MCF 10A (cell line): ENCODE measurements at regions not wholly inside any gene's neighbourhood (a gene's known extent, or its start where the extent isn't known, plus 50 kb on each side); places are given as distances from the start of the nearest gene placed in this dataset.
"Not testable (repeated sequence)": the region's sequence is repeated elsewhere in the genome, so short reads cannot be mapped to it uniquely, and the experiment has no call there.

Experiments used
- BruUV-seq: library from RNA; stranded (reverse); fragments of 400-500 nt; replicated peaks from 2 replicates; lab custom pipeline; 2021; lab: Mats Ljungman, UMichigan
- CTCF ChIA-PET: fragments of 300-600 bp; sonication (Branson Sonifier 250); formaldehyde crosslinking; extraction: SDS; loops from one replicate; lab custom pipeline; 2021; ENCODE audit warnings: antibody characterized with exemption, inconsistent platforms; lab: Yijun Ruan, JAX
- POLR2A ChIA-PET: fragments of 300-600, 350-650 bp; sonication (Branson Sonifier 250); formaldehyde crosslinking; extraction: SDS; loops from one replicate; lab custom pipeline; 2020; ENCODE audit warnings: antibody characterized with exemption, inconsistent platforms; lab: Yijun Ruan, JAX
- DNase-seq: peaks from one replicate; pipeline ENCODE4 v3.0.0-alpha.2; 2018; ENCODE audit not compliant: unreplicated experiment
- H3K27ac Mint-ChIP-seq: one replicate; pipeline ENCODE4 v1.8.0; 2022; ENCODE audit warnings: mild to moderate bottlenecking, low read depth, mixed read lengths; ENCODE audit not compliant: unreplicated experiment
- H3K27me3 Mint-ChIP-seq: one replicate; pipeline ENCODE4 v1.8.0; 2022; ENCODE audit warnings: mixed read lengths; ENCODE audit not compliant: insufficient read depth, unreplicated experiment
- H3K36me3 Mint-ChIP-seq: one replicate; pipeline ENCODE4 v1.8.0; 2022; ENCODE audit warnings: mild to moderate bottlenecking, moderate library complexity, mixed read lengths; ENCODE audit not compliant: insufficient read depth, unreplicated experiment
- H3K4me1 Mint-ChIP-seq: one replicate; pipeline ENCODE4 v1.8.0; 2022; ENCODE audit warnings: mixed read lengths; ENCODE audit not compliant: insufficient read depth, unreplicated experiment
- H3K4me3 Mint-ChIP-seq: one replicate; pipeline ENCODE4 v1.8.0; 2022; ENCODE audit warnings: mild to moderate bottlenecking, moderate library complexity, mixed read lengths; ENCODE audit not compliant: unreplicated experiment
- H3K9me3 Mint-ChIP-seq: one replicate; pipeline ENCODE4 v1.8.0; 2022; ENCODE audit warnings: mixed read lengths; ENCODE audit not compliant: unreplicated experiment
- CTCF ChIP-seq: fragments of 200-600 bp; IDR thresholded peaks from one replicate; pipeline ENCODE4 v1.8.0; 2022; ENCODE audit warnings: antibody characterized with exemption, mild to moderate bottlenecking; ENCODE audit not compliant: unreplicated experiment
- intact Hi-C: fragments of 100-400 bp; cut with micrococcal nuclease; formaldehyde crosslinking; loops from 2 replicates; pipeline ENCODE4 v1.14.1; 2022

- H3K27ac Mint-ChIP-seq = no peak overlapping the region
- H3K4me1 Mint-ChIP-seq = no peaks in the 10 kb centered on the region
- peaks cover 7% of the 10 kb centered on the region for H3K27me3 Mint-ChIP-seq
- no peak overlapping the region for H3K4me3 Mint-ChIP-seq
- intact Hi-C loops = no loop called here
- TF ChIP-seq CTCF = no peak
- CTCF ChIA-PET = interaction anchor here (0.6 kb wide), 1 partner anchor 156 kb away, joined by 3 read pairs; no protein-coding TSS in a partner anchor
- POLR2A ChIA-PET = no interaction called here
- no peak for DNase-seq
- H3K36me3 Mint-ChIP-seq = no peaks in the 10 kb centered on the region
- H3K9me3 Mint-ChIP-seq = no peaks in the 10 kb centered on the region
- no TSS peak for BruUV-seq
Observed at GRCh38 chr1:37372302-37372701, 102.1 kb upstream of the ZC3H12A start.

- BruUV-seq = no TSS peak
- H3K4me1 Mint-ChIP-seq = no peaks in the 10 kb centered on the region
- POLR2A ChIA-PET = no interaction called here
- TF ChIP-seq CTCF = no peak
- no peak overlapping the region for H3K4me3 Mint-ChIP-seq
- H3K27me3 Mint-ChIP-seq = peaks cover 12% of the 10 kb centered on the region
- no peak for DNase-seq
- CTCF ChIA-PET = interaction anchor here (0.7 to 1.8 kb wide), 2 partner anchors 62 to 699 kb away, joined by 3 to 5 read pairs; no protein-coding TSS in a partner anchor
- intact Hi-C loops = no loop called here
- H3K9me3 Mint-ChIP-seq = no peaks in the 10 kb centered on the region
- H3K36me3 Mint-ChIP-seq = no peaks in the 10 kb centered on the region
- H3K27ac Mint-ChIP-seq = no peak overlapping the region
Observed at GRCh38 chr1:37372711-37373110, 101.7 kb upstream of the ZC3H12A start.

GRCh38 chr1:37373413-37373812 lies 101.0 kb upstream of the ZC3H12A start:
- DNase-seq = no peak
- H3K36me3 Mint-ChIP-seq = no peaks in the 10 kb centered on the region
- no peak overlapping the region for H3K27ac Mint-ChIP-seq
- ChIA-PET CTCF (interaction anchor here (0.7 to 1.8 kb wide), 2 partner anchors 61 to 698 kb away, joined by 3 to 5 read pairs; no protein-coding TSS in a partner anchor), POLR2A (no interaction called here)
- no TSS peak for BruUV-seq
- no peak overlapping the region for H3K4me3 Mint-ChIP-seq
- TF ChIP-seq CTCF = no peak
- H3K9me3 Mint-ChIP-seq = no peaks in the 10 kb centered on the region
- H3K27me3 Mint-ChIP-seq = peaks cover 19% of the 10 kb centered on the region
- intact Hi-C loops = no loop called here
- H3K4me1 Mint-ChIP-seq = no peaks in the 10 kb centered on the region

- POLR2A ChIA-PET, H3K4me1 Mint-ChIP-seq, H3K4me3 Mint-ChIP-seq, H3K36me3 Mint-ChIP-seq, DNase-seq, BruUV-seq, CTCF ChIA-PET, H3K27ac Mint-ChIP-seq, H3K9me3 Mint-ChIP-seq, intact Hi-C loops: not testable (repeated sequence)
- peaks cover 40% of the 10 kb centered on the region for H3K27me3 Mint-ChIP-seq
Observed at GRCh38 chr1:37380546-37380945, 93.8 kb upstream of the ZC3H12A start.

- ChIA-PET POLR2A (no interaction called here), CTCF (interaction anchor here (0.6 to 0.7 kb wide), 2 partner anchors 33 to 812 kb away, joined by 3 read pairs; no protein-coding TSS in a partner anchor)
- no TSS peak for BruUV-seq
- Mint-ChIP-seq H3K4me1 (no peaks in the 10 kb centered on the region), H3K27me3 (peaks cover 24% of the 10 kb centered on the region), H3K27ac (no peak overlapping the region), H3K36me3 (no peaks in the 10 kb centered on the region), H3K9me3 (no peaks in the 10 kb centered on the region), H3K4me3 (no peak overlapping the region)
- intact Hi-C loops = no loop called here
- DNase-seq = no peak
- no peak for TF ChIP-seq CTCF
Observed at GRCh38 chr1:37387854-37388253, 86.5 kb upstream of the ZC3H12A start.
